GM11168 (cell line): ENCODE measurements at regions not wholly inside any gene's neighbourhood (a gene's known extent, or its start where the extent isn't known, plus 50 kb on each side); places are given as distances from the start of the nearest gene placed in this dataset.
"Not testable (repeated sequence)": the region's sequence is repeated elsewhere in the genome, so short reads cannot be mapped to it uniquely, and the experiment has no call there.

Experiments
- in situ Hi-C: fragments of 300-500 bp; cut with MboI; formaldehyde crosslinking; loops from one replicate; pipeline ENCODE4 v1.12.0; 2022; ENCODE audit warnings: low sequenced_read_pairs; ENCODE audit not compliant: unreplicated experiment

DNA sequence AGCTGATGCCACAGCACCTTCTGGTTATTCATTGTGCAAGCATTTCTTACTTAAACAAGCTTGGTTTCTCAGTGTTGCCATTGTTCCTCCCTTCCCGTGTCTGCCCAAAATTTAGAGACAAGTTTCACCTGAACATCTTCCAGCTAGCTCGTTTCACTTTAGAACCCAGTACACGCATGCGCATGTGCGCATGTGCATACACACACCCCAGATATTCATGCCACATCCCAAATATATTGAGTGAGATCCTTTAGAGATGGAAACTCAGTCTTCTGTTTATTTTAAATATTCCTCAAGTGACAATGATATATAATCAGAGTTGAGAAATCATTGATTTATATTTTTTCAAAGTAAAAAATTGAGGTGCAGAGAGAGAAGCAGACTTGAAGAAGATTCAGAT, 147.6 kb downstream of the PLK2 start:
- in situ Hi-C loops: no loop called here

DNA sequence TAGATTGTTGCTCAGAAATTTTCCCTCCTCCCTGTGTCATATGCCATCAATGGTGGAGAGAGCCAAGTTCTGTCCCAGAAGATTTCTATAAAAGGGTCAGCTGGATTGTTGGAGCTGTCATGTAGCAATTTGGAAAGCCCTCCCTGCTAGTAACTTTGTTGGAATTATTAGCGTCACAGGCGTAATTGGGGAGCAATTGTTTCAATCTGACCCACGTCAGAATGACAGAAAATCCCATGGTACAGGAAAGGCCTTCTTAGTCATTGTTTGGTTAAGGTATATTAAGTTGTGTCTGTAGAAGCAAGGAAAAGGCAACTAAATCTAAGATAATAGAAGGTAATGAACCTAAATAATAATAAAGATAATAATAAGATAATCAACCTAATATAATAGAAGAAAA, 148.4 kb downstream of the PLK2 start:
- in situ Hi-C loops: no loop called here

DNA sequence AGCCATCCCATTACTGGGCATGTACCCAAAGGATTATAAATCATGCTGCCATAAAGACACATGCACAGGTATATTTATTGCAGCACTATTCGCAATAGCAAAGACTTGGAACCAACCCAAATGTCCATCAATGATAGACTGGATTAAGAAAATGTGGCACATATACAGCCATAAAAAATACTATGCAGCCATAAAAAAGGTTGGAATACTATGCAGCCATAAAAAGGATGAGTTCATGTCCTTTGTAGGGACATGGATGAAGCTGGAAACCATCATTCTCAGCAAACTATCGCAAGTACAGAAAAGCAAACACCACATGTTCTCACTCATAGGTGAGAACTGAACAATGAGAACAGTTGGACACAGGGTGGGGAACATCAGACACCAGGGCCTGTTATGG, 151.5 kb downstream of the PLK2 start:
- in situ Hi-C loops: not testable (repeated sequence)

GRCh38 chr5:58300346-58300895, 159.5 kb downstream of the PLK2 start:
- in situ Hi-C loops: no loop called here

GRCh38 chr5:58299256-58299655, 160.6 kb downstream of the PLK2 start:
- in situ Hi-C loops: no loop called here

DNA sequence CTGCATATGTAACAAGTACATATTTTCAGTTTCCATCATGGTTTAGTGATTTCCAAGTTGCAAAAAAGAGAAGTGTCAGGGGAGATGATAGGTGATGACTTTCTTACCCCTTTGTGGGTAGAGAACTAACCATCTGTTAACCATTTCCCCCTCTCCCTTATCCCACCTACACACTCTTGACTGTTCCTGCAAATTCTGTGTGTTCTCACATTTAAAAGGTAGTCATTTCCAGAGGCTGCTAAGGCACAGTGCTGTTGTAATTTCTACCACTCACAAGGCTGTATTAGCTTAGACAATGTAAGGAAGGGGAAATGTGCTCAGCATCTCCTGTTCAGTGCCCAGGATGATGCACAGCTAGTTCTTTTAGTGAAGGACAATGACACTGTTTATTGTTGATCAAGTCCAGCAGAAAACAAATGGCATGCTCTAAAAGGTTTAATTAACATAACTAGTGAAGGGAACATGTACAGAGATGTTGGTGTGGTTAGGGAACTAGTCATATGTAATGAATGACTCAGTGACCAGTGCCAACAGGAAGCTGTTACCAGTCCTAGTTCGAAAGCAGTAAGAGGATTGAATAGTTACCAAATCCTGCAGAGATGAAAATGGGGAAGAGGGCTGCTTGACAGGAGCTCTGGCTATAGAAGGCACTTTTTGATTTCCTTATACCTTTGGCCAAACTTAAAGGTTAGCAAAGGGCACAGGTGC, 165.1 kb downstream of the PLK2 start:
- in situ Hi-C loops: no loop called here

- in situ Hi-C loops: not testable (repeated sequence)
These were observed 171.6 kb downstream of the PLK2 start for GRCh38 chr5:58288275-58288674.

- in situ Hi-C loops: no loop called here
These were observed 173.1 kb downstream of the PLK2 start for GRCh38 chr5:58286741-58287140.

- in situ Hi-C loops: no loop called here
These were observed 174.0 kb downstream of the PLK2 start for GRCh38 chr5:58285900-58286299.

DNA sequence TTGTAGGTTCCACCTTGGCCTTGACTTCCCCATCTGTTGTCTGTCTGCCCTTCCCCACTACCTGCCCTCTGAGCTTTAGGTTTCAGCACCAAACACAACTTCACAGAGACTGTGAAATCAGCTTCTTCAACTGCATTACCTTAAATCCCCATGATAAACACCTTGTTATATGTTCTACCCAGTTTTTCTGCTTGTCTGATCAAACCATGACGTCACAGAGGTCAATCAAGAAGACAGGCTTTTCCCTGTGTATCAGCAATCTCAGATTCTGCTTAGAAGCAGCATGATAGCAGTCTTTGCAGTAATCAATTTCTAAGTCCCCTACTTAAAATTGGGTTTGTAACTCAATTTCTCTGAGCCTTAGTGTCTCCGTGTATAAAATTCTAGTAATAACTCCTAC, 175.0 kb downstream of the PLK2 start:
- in situ Hi-C loops: no loop called here

- in situ Hi-C loops: no loop called here
These were observed 178.7 kb downstream of the PLK2 start for GRCh38 chr5:58281189-58281588.

GRCh38 chr5:58279259-58279658, 180.6 kb downstream of the PLK2 start:
- in situ Hi-C loops: no loop called here

DNA sequence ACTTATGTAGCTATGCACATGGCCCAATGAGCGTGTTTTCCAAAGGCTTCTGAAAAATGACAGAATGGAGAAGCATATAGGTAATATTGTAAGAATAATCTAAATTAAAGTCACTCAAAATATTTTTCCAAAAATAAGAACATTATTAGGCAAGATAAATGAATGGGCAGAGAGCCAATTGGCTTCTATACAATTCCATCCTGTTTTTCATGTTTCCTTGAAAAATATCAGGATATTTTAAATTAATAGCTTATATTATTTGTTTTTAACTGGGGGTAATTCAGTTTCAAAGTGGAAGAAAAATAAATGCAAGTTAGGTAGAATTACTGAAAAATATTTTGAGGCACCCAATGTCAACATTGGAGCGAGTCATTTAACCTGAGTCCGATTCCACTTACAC, 183.5 kb downstream of the PLK2 start:
- in situ Hi-C loops: no loop called here

GRCh38 chr5:58275516-58275915, 184.4 kb downstream of the PLK2 start:
- in situ Hi-C loops: no loop called here

GRCh38 chr5:58274191-58274590, 185.7 kb downstream of the PLK2 start:
- in situ Hi-C loops: no loop called here

GRCh38 chr5:58273711-58274110, 186.2 kb downstream of the PLK2 start:
- in situ Hi-C loops: no loop called here

- in situ Hi-C loops: no loop called here
These were observed 191.6 kb downstream of the PLK2 start for GRCh38 chr5:58268268-58268667.

GRCh38 chr5:58266402-58266801, 193.5 kb downstream of the PLK2 start:
- in situ Hi-C loops: no loop called here

DNA sequence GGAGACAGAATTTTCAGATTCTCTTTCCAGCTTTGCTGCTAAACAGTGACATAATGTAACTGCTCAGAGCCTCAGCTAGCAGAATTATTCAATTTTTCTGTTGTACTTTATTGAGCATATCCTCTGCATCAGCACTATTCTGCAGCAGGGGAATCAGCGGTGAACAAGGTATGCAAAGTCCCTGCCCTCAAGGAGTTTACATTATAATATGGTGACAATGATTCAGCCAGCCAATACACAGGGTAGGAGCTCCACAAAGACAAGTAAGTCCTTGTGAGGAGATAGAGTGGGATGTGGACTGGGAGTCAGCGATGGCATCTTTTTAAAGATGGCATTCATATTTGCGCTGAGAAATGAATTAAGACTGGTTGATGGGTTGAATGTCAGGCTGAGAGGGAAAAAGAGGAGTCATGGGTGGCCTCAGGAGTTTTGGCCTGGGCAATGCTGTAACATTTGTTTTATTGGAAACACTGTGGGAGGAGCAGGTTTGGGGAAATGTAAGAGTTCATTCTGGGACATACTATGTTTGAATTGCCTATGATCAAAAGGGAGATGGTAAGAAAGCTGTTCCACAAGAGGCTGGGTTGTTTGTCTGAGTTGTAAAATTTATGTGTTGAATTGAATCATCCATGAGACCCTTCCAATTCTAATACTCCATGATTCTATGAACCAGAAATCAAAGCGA, 194.5 kb downstream of the PLK2 start:
- in situ Hi-C loops: no loop called here

DNA sequence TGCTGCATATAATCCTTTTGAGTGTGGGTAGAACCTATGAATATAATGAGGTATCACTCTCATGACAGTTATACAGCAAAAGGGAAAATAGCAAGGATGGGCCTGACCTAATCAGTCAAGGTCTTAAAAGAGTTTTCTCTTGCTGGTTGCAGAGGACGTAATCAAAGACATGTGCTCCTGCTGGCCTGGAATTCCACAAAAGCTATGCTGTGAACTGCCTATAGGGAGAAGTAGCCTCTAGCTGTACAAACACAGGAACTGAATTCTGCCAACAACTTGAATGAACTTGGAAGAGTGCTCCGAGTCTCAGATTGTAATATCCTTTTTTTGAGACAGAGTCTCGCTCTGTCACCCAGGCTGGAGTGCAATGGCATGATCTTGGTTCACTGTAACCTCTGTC, 195.6 kb downstream of the PLK2 start:
- in situ Hi-C loops: no loop called here

- in situ Hi-C loops: no loop called here
These were observed 196.6 kb downstream of the PLK2 start for GRCh38 chr5:58263296-58263695.

GRCh38 chr5:58262226-58262625, 197.7 kb downstream of the PLK2 start:
- in situ Hi-C loops: no loop called here
